SU-DHL-6 (cell line): ENCODE measurements at regions not wholly inside any gene's neighbourhood (a gene's known extent, or its start where the extent isn't known, plus 50 kb on each side); places are given as distances from the start of the nearest gene placed in this dataset.

Experiments
- H2AFZ ChIP-seq: fragments of 200-600 bp; sonication (generic); 2 replicates; pipeline ENCODE4 v1.6.1; 2014; ENCODE audit warnings: low read depth, mild to moderate bottlenecking, moderate library complexity, mixed read lengths, antibody characterized with exemption, low read length; ENCODE audit not compliant: severe bottlenecking
- H3F3A ChIP-seq: fragments of 200-600 bp; shearing (Covaris generic); 2 replicates; pipeline ENCODE4 v1.6.0; 2016; ENCODE audit warnings: antibody characterized with exemption, mild to moderate bottlenecking; ENCODE audit not compliant: insufficient read depth
- H3K27ac ChIP-seq: fragments of 200-600 bp; sonication (generic); 2 replicates; pipeline ENCODE4 v1.5.1; 2016; ENCODE audit warnings: low read depth, mild to moderate bottlenecking, low read length, moderate library complexity, mixed read lengths
- H3K27me3 ChIP-seq: fragments of 200-600 bp; sonication (generic), shearing (Covaris generic); 2 replicates; pipeline ENCODE4 v1.6.0; 2014; ENCODE audit warnings: mild to moderate bottlenecking, low read length
- H3K36me3 ChIP-seq: fragments of 200-600 bp; sonication (generic); 2 replicates; pipeline ENCODE4 v1.6.1; 2014; ENCODE audit warnings: mild to moderate bottlenecking, low read length, mixed read lengths
- H3K4me2 ChIP-seq: fragments of 300-600, 200-600 bp; shearing (Covaris generic), sonication (generic); 2 replicates; pipeline ENCODE4 v1.6.0; 2014; ENCODE audit warnings: low read length, low read depth, mild to moderate bottlenecking; ENCODE audit not compliant: poor library complexity, severe bottlenecking
- H3K4me3 ChIP-seq: fragments of 200-600 bp; sonication (generic); 2 replicates; pipeline ENCODE4 v1.5.1; 2014; ENCODE audit warnings: antibody characterized with exemption, low read length, mild to moderate bottlenecking, mixed read lengths; ENCODE audit not compliant: insufficient read depth, poor library complexity, severe bottlenecking
- H3K79me2 ChIP-seq: fragments of 200-600 bp; sonication (generic); 2 replicates; pipeline ENCODE4 v1.6.1; 2014; ENCODE audit warnings: mild to moderate bottlenecking, low read length, moderate library complexity; ENCODE audit not compliant: insufficient read depth
- H3K9ac ChIP-seq: fragments of 200-600 bp; sonication (generic); 2 replicates; pipeline ENCODE4 v1.7.0; 2014; ENCODE audit warnings: mild to moderate bottlenecking, low read length
- H3K9me2 ChIP-seq: fragments of 200-600 bp; sonication (generic); replicated peaks from 2 replicates; pipeline ENCODE4 v1.6.1; 2014; ENCODE audit warnings: low read length; ENCODE audit not compliant: insufficient read depth
- H3K9me3 ChIP-seq: fragments of 200-600 bp; sonication (generic); 2 replicates; pipeline ENCODE4 v1.6.1; 2014; ENCODE audit warnings: low read length, mixed read lengths; ENCODE audit not compliant: insufficient read depth
- H4K20me1 ChIP-seq: fragments of 200-600 bp; sonication (generic); 2 replicates; pipeline ENCODE4 v1.6.1; 2014; ENCODE audit warnings: low read depth, mild to moderate bottlenecking, antibody characterized with exemption, low read length, moderate library complexity, mixed read lengths
- EZH2phosphoT487 ChIP-seq: fragments of 200-600 bp; sonication (generic), shearing (Covaris generic); conservative IDR thresholded peaks from 2 replicates; pipeline ENCODE4 v1.6.1; 2018; ENCODE audit warnings: mild to moderate bottlenecking, antibody characterized with exemption, low read length, moderate library complexity, mixed read lengths
- TF ChIP-seq, protein P1 (sequence below): fragments of 200-600 bp; sonication (generic); IDR thresholded peaks from one replicate; pipeline ENCODE4 v1.5.1; 2017; ENCODE audit warnings: antibody characterized with exemption, mild to moderate bottlenecking, low read length, moderate library complexity; ENCODE audit not compliant: insufficient read depth, poor library complexity, severe bottlenecking

DNA sequence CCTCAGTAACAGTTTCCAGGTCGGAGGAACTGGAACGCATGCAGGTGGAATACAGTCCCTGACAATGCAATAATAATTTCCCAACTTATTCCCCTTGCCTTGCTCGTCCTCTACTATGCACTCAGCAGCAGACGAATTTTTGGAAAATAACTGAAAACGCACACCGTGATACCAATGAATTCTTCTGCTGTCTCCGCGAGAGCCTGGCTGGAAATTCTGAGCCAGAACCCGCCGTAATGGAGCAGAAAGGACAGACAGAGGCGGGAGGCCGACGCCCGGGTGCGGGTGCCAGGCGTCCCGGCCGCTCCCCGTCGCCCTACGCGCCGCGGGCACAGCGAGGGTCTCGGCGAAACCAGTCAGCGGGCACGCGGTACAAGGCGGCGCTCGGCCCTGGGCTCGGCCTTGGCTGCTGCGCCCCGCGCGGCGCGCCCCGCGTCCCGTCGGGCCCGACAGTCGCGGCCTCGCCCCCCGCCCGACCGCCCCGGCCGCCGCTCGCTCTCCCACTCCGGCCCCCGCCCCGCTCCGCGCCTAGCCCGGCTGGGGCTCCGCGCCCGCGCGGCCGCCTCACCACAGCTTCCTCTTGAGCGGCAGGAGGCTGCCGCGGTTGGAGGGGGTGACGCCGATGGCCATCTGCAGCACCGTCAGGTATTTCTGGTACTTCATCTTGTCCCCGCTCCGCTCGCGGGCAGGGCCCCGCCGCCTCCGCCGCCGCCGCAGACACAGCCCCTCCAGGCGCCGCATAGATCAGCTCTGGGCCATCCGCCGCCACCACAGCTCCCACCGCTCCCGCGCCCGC lies 114.5 kb upstream of the GOLGA8J start:
- no peaks in the 10 kb centered on the region for H3K9me2 ChIP-seq
- no peaks in the 10 kb centered on the region for H3K27me3 ChIP-seq
- H3K79me2 ChIP-seq: no peaks in the 10 kb centered on the region
- no peaks in the 10 kb centered on the region for H3K9me3 ChIP-seq
- no peak overlapping the region for H3K9ac ChIP-seq
- no peak overlapping the region for H3K4me2 ChIP-seq
- H3K4me3 ChIP-seq: no peak overlapping the region
- no peaks in the 10 kb centered on the region for H3F3A ChIP-seq
- TF ChIP-seq EZH2phosphoT487: no peak
- TF ChIP-seq, protein P1, sequence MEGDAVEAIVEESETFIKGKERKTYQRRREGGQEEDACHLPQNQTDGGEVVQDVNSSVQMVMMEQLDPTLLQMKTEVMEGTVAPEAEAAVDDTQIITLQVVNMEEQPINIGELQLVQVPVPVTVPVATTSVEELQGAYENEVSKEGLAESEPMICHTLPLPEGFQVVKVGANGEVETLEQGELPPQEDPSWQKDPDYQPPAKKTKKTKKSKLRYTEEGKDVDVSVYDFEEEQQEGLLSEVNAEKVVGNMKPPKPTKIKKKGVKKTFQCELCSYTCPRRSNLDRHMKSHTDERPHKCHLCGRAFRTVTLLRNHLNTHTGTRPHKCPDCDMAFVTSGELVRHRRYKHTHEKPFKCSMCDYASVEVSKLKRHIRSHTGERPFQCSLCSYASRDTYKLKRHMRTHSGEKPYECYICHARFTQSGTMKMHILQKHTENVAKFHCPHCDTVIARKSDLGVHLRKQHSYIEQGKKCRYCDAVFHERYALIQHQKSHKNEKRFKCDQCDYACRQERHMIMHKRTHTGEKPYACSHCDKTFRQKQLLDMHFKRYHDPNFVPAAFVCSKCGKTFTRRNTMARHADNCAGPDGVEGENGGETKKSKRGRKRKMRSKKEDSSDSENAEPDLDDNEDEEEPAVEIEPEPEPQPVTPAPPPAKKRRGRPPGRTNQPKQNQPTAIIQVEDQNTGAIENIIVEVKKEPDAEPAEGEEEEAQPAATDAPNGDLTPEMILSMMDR: no peak
- no peaks in the 10 kb centered on the region for H3K36me3 ChIP-seq
- H2AFZ ChIP-seq: no peak overlapping the region
- H4K20me1 ChIP-seq: no peaks in the 10 kb centered on the region
- H3K27ac ChIP-seq: no peak overlapping the region

DNA sequence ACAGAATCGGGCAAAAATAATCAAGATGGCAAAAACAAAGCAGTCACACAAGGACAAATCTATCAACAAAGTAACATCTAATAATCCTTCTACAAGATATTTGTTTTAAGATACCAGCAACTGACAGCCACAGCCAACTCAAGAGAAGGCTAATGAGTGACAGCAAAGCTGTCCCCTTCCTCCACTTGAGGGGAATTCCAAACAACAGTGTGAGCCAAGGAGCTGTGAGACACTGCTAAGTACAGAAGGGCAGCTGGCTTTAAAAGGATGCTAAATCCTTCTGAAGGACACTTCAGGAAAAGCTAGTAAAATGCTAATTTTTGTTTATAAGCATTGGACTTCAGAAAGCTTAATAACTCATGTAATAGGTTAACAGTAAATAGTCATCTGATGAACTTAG lies 120.3 kb upstream of the GOLGA8J start:
- TF ChIP-seq, protein P1: no peak
- no peak for TF ChIP-seq EZH2phosphoT487
- no peaks in the 10 kb centered on the region for H3K27me3 ChIP-seq
- no peaks in the 10 kb centered on the region for H3K9me3 ChIP-seq
- no peaks in the 10 kb centered on the region for H3K9me2 ChIP-seq
- no peaks in the 10 kb centered on the region for H3F3A ChIP-seq
- H3K79me2 ChIP-seq: no peaks in the 10 kb centered on the region
- no peak overlapping the region for H3K4me3 ChIP-seq
- no peak overlapping the region for H3K9ac ChIP-seq
- H2AFZ ChIP-seq: no peak overlapping the region
- no peaks in the 10 kb centered on the region for H3K36me3 ChIP-seq
- H4K20me1 ChIP-seq: no peaks in the 10 kb centered on the region
- no peak overlapping the region for H3K27ac ChIP-seq
- no peak overlapping the region for H3K4me2 ChIP-seq

DNA sequence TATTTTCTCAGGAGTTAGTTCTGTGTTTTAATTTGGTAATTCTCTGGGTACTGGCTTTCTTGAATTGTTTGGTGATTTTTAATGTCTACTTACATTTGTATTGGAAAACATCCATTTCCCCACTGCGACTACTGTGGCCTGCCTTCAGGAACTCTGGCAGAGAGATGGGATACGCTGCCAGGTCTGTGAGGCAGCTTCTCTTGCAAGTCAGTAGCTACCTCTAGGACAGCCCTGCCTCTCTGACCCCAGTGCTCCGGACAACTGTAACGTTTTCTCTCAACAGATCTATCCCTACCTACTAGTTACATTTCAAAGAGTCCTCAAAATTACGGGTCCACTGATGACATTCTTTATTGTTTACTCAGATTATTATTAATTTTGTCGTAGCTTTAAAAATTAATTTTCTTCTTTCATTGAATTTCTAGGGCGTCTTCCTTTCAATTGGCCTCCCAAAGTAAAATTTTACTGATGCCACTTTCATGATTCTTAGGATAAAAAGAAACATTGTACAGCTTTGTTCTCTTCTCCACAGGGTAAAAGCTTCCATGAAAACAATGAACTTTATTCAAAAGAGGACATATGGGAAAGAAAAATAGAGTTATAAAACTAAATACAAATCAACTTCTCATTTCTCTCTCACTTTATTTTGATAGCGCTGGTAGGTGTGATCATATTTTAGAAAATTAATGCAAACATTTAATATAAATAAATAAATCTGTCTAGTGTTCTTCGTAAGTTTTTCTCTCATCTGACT lies 123.2 kb upstream of the GOLGA8J start:
- no peak overlapping the region for H2AFZ ChIP-seq
- no peaks in the 10 kb centered on the region for H3K79me2 ChIP-seq
- H4K20me1 ChIP-seq: no peaks in the 10 kb centered on the region
- H3K9ac ChIP-seq: no peak overlapping the region
- H3K27me3 ChIP-seq: no peaks in the 10 kb centered on the region
- H3K27ac ChIP-seq: no peak overlapping the region
- H3K4me2 ChIP-seq: no peak overlapping the region
- H3K9me2 ChIP-seq: no peaks in the 10 kb centered on the region
- no peak overlapping the region for H3K4me3 ChIP-seq
- TF ChIP-seq EZH2phosphoT487: no peak
- TF ChIP-seq, protein P1: no peak
- H3F3A ChIP-seq: no peaks in the 10 kb centered on the region
- H3K9me3 ChIP-seq: no peaks in the 10 kb centered on the region
- H3K36me3 ChIP-seq: no peaks in the 10 kb centered on the region
